ENCODE measurements at regions not wholly inside any gene's neighbourhood (a gene's known extent, or its start where the extent isn't known, plus 50 kb on each side); places are given as distances from the start of the nearest gene placed in this dataset.

GRCh38 chr3:5754602-5755001, 567.1 kb downstream of the EDEM1 start:
- H3K27me3 Mint-ChIP-seq (ENCODE audit: low read depth), result peaks cover 5% of the 10 kb centered on the region
- no peaks in the 10 kb centered on the region for H3K9me3 Mint-ChIP-seq
- H3K4me1 Mint-ChIP-seq, result no peaks in the 10 kb centered on the region
- TF ChIP-seq CTCF (IDR thresholded peaks at IDR 0.05; ENCODE audit: unreplicated experiment in 3 of 3), result no peak
- H3K4me3 Mint-ChIP-seq, result no peak overlapping the region
- H3K36me3 Mint-ChIP-seq (ENCODE audit: low read depth), result no peaks in the 10 kb centered on the region
- H3K27ac Mint-ChIP-seq, result no peak overlapping the region

DNA sequence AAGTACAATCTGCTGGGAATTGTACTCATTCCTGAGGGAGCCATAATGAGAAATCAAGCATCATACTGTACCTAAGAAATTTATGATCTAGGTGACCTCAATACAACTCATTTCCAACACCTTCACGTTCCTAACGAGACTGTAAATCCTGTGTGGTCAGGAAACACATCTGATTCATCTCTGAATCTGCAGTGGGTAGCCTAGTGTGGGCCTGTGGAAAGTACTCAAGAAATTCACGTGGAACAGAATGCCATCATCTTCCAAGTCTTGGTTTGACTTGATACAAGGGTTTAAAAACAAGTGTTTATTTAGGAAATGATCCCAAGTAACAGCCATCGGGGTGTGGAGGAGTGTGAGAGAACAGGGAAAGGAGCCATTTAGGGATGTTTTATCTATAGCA, 568.9 kb downstream of the EDEM1 start:
- Mint-ChIP-seq H3K36me3 (ENCODE audit: low read depth) (no peaks in the 10 kb centered on the region), H3K9me3 (no peaks in the 10 kb centered on the region), H3K27ac (no peak overlapping the region), H3K27me3 (ENCODE audit: low read depth) (peaks cover under 1% of the 10 kb centered on the region), H3K4me1 (no peaks in the 10 kb centered on the region), H3K4me3 (no peak overlapping the region)
- no peak for TF ChIP-seq CTCF (IDR thresholded peaks at IDR 0.05; ENCODE audit: unreplicated experiment in 3 of 3)

- no peak overlapping the region for H3K4me3 Mint-ChIP-seq
- no peak overlapping the region for H3K27ac Mint-ChIP-seq
- H3K4me1 Mint-ChIP-seq, result no peaks in the 10 kb centered on the region
- H3K9me3 Mint-ChIP-seq, result no peaks in the 10 kb centered on the region
- H3K36me3 Mint-ChIP-seq (ENCODE audit: low read depth), result no peaks in the 10 kb centered on the region
- TF ChIP-seq CTCF (IDR thresholded peaks at IDR 0.05; ENCODE audit: unreplicated experiment in 3 of 3), result no peak
- no peaks in the 10 kb centered on the region for H3K27me3 Mint-ChIP-seq (ENCODE audit: low read depth)
Observed at GRCh38 chr3:5757213-5757804, 569.8 kb downstream of the EDEM1 start.

GRCh38 chr3:5758699-5759098, 571.2 kb downstream of the EDEM1 start:
- H3K27me3 Mint-ChIP-seq (ENCODE audit: low read depth), result no peaks in the 10 kb centered on the region
- no peaks in the 10 kb centered on the region for H3K36me3 Mint-ChIP-seq (ENCODE audit: low read depth)
- no peaks in the 10 kb centered on the region for H3K4me1 Mint-ChIP-seq
- TF ChIP-seq CTCF (IDR thresholded peaks at IDR 0.05; ENCODE audit: unreplicated experiment in 3 of 3), result no peak
- H3K27ac Mint-ChIP-seq, result peak overlapping the region in 2 of 3 experiments; percentile 30 to 53
- no peaks in the 10 kb centered on the region for H3K9me3 Mint-ChIP-seq
- no peak overlapping the region for H3K4me3 Mint-ChIP-seq

GRCh38 chr3:5762506-5762905, 575.0 kb downstream of the EDEM1 start:
- no peak overlapping the region for H3K4me3 Mint-ChIP-seq
- H3K4me1 Mint-ChIP-seq, result no peaks in the 10 kb centered on the region
- peaks cover 4% of the 10 kb centered on the region for H3K27me3 Mint-ChIP-seq (ENCODE audit: low read depth)
- no peaks in the 10 kb centered on the region for H3K36me3 Mint-ChIP-seq (ENCODE audit: low read depth)
- no peak for TF ChIP-seq CTCF (IDR thresholded peaks at IDR 0.05; ENCODE audit: unreplicated experiment in 3 of 3)
- no peaks in the 10 kb centered on the region for H3K9me3 Mint-ChIP-seq
- H3K27ac Mint-ChIP-seq, result no peak overlapping the region

DNA sequence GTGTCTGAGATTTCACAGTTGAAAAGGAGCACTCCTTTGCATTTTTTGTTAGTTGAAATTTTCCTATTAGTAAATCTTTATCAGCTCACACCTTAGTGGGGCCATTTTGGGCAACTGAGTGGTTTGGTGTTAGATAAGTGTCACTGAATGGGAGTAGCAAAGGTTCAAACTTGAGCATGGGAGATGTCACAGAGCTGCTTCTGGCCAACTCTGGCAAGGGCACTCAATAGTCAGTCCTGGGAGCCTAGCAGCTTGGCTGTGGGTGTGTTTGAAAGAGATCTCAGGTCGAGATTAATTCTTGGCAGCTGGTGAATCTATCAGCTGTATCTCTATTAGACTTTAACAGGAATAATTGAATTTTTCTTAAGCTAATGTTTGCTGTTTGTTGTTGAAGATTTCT, 579.3 kb downstream of the EDEM1 start:
- Mint-ChIP-seq H3K36me3 (ENCODE audit: low read depth) (no peaks in the 10 kb centered on the region), H3K4me1 (no peaks in the 10 kb centered on the region), H3K27me3 (ENCODE audit: low read depth) (peaks cover 4% of the 10 kb centered on the region), H3K27ac (no peak overlapping the region), H3K4me3 (no peak overlapping the region), H3K9me3 (no peaks in the 10 kb centered on the region)
- TF ChIP-seq CTCF (IDR thresholded peaks at IDR 0.05; ENCODE audit: unreplicated experiment in 3 of 3), result no peak
